ENCODE measurements at regions not wholly inside any gene's neighbourhood (a gene's known extent, or its start where the extent isn't known, plus 50 kb on each side); places are given as distances from the start of the nearest gene placed in this dataset.

- DNase-seq, result no peak
- Histone ChIP-seq H3K4me3 (no peak overlapping the region), H3K9me3 (no peaks in the 10 kb centered on the region), H3K27me3 (no peaks in the 10 kb centered on the region), H3K27ac (no peak overlapping the region), H3K4me1 (no peaks in the 10 kb centered on the region), H3K36me3 (no peaks in the 10 kb centered on the region)
- TF ChIP-seq POLR2AphosphoS5 (IDR thresholded peaks at IDR 0.05) (no peak), CTCF (IDR thresholded peaks at IDR 0.05) (no peak), EP300 (IDR thresholded peaks at IDR 0.05) (no peak), POLR2A (IDR thresholded peaks at IDR 0.05) (no peak)
- intact Hi-C loops (cut with DNase I), result no loop called here
These were observed 273.9 kb downstream of the DIO2 start for GRCh38 chr14:79937433-79937832.

GRCh38 chr14:79924551-79924950, 286.8 kb downstream of the DIO2 start:
- 56 to 59% methylated on average over 2 of the region's 2 CpGs for WGBS, 2 donors
- no peak overlapping the region for H3K4me3 ChIP-seq
- no peaks in the 10 kb centered on the region for H3K27me3 ChIP-seq
- DNase-seq, result no peak
- intact Hi-C loops (cut with DNase I), result no loop called here
- peaks cover 0 to 2% (median 0%) of the 10 kb centered on the region in 4 donors for H3K9me3 ChIP-seq
- H3K36me3 ChIP-seq, result no peaks in the 10 kb centered on the region
- TF ChIP-seq CTCF (IDR thresholded peaks at IDR 0.05) (no peak), POLR2A (IDR thresholded peaks at IDR 0.05) (no peak), POLR2AphosphoS5 (IDR thresholded peaks at IDR 0.05) (no peak), EP300 (IDR thresholded peaks at IDR 0.05) (no peak)
- H3K4me1 ChIP-seq, result no peaks in the 10 kb centered on the region
- H3K27ac ChIP-seq, result no peak overlapping the region

DNA sequence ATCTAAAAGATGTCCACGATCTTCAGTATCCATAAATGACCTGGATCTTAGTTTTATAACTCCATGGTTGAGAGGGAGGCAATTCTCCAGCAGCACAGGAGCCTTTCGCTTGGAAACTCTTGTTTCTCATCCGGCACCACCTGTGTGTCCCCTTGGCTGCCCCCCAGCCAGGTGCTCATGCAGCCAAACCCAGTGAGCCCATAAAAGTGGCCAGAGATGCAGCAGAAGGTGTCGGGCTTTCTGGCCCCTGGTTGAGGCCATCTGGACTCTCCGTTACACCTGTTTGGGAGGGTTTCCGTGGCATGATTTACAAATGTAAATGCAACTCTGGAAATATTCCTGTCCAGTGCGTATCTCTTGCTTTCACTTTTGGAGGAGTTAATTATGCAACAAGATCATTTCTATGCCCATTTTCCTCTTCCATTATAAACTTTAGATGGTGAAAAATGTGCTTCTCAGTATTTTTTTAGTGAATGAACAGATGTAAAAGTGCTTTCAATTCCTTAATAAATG, 291.1 kb downstream of the DIO2 start:
- 63 to 74% methylated on average over 7 of the region's 7 CpGs for WGBS, 2 donors
- peaks cover 0 to 4% (median 1%) of the 10 kb centered on the region in 4 donors for H3K9me3 ChIP-seq
- no peak for DNase-seq
- H3K4me1 ChIP-seq, result no peaks in the 10 kb centered on the region
- H3K27ac ChIP-seq, result no peak overlapping the region
- intact Hi-C loops (cut with DNase I), result no loop called here
- no peaks in the 10 kb centered on the region for H3K36me3 ChIP-seq
- TF ChIP-seq EP300 (IDR thresholded peaks at IDR 0.05), result no peak
- no peak overlapping the region for H3K4me3 ChIP-seq
- no peaks in the 10 kb centered on the region for H3K27me3 ChIP-seq
